HG02763 (cell line): ENCODE measurements at regions not wholly inside any gene's neighbourhood (a gene's known extent, or its start where the extent isn't known, plus 50 kb on each side); places are given as distances from the start of the nearest gene placed in this dataset.
"Not testable (repeated sequence)": the region's sequence is repeated elsewhere in the genome, so short reads cannot be mapped to it uniquely, and the experiment has no call there.

ENCODE experiments used
- ATAC-seq: cut with Tn5 transposase; IDR thresholded peaks from one replicate; pipeline ENCODE4 v1.9.1; 2021; ENCODE audit warnings: mild to moderate bottlenecking, moderate library complexity; ENCODE audit not compliant: unreplicated experiment

DNA sequence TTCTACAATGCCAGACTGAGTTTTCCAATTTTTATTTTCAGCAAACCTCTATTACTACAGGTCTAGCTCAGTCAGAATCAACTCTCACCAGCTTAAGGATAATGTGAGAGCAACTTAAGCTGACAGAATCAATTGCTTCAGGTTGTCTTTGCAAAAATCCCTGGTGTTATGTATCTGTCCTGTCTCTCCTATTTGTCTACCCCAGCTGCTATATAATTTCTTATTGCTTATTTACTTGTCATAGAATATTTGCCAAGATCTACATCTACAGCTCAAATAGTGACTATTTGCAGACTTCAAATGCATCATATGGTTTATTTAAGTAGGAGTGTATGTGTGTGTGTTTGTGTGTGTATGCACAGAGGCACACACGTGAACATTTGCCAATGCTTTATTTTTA is 54.1 kb downstream of the FOXG1 start:
- ATAC-seq: no peak

DNA sequence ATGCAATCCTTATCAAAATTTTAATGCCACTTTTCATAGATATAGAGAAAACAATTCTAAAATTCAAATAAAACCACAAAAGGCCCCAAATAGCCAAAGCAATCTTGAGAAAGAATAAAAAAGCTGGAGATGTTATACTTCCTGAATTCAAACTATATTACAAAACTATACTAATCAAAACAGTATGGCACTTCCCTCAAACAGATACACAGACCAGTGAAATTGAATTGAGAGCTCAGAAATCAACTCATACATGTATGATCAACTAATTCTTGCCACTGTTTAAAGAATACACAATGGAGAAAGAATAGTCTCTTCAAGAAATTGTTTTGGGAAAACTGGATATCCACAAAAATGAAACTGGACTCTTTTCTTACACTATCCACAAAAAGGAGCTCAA is 55.4 kb downstream of the FOXG1 start:
- no peak for ATAC-seq

DNA sequence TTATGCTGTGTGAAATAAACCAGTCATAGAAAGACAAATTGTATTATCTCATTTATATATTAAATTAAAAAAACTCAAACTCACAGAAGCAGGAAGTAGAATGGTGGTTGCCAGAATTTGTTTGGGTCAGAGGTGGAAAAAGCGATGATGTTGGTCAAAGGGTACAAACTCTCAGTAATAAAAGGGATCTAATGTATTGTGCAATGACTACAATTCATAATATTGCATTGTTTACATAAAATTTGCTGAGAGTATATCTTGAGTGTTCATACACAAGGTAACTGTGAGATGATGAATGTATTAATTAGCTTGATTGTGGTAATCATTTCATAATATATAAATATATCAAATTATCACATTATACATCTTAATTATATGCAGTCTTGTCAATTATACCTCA is 56.7 kb downstream of the FOXG1 start:
- no peak for ATAC-seq

DNA sequence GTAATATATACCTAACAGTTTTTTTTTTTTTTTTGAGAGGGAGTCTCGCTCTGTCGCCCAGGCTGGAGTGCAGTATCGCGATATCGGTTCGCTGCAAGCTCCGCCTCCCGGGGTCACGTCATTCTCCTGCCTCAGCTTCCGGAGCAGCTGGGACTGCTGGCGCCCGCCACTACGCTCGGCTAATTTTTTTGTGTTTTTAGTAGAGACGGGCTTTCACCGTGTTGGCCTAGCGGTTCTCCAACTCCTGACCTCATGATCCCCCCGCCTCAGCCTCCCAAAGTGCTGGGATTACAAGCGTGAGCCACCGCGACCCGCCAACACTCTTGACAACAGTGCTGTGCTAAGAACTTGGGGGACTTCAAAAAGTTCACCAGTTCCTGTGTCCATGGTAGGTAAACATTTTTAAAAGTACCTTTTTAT is 63.5 kb downstream of the FOXG1 start:
- ATAC-seq: no peak

DNA sequence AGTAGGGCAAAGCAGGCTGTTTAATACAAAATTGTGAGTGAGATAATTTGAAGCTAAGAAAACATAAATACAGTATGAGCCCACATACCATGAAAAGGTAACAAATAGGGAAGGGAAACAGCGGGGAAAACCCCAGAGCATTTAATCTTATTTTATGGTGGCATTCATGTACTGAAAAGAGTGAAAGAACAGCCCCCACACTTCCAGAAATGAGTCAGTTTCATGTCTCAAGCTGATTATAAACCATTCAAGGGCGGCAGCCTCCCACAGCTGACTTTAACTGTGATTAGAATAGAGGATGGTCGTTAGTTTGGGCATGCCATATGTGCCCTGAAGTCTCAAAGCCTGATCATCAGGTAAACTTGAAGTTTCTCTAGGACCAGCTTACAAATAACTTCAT is 64.5 kb downstream of the FOXG1 start:
- peak; percentile 91 for ATAC-seq

DNA sequence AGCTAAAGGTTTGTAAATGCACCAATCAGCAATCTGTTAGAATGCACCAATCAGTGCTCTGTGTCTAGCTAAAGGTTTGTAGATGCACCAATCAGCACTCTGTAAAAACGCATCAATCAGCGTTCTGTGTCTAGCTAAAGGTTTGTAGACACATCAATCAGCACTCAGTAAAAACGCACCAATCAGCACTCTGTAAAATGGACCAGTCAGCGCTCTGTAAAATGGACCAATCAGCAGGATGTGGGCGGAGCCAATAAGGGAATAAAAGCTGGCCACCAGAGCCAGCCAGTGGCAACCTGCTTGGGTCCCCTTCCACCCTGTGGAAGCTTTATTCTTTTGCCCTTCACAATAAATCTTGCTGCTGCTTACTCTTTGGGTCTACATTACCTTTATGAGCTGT is 76.0 kb downstream of the FOXG1 start:
- ATAC-seq: not testable (repeated sequence)

DNA sequence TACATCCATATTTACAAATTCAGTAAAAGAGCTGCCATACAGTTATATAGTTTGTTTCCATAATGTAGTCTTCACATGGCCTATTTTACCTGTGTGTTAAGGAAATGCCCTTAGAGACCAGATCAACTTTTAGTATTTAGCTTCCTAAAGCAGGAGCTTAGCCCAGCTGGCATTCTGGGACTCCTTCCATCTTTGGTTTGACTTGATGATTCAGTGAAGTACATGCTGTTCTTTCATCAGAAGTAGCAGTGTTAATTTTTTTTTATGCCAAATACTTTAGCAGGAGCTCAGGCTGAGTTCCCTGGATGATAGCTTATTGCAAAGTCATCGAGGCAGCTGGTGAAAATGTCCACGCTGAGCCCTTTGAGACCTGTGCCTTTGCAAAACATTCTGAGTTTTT is 101.0 kb downstream of the FOXG1 start:
- ATAC-seq: no peak

DNA sequence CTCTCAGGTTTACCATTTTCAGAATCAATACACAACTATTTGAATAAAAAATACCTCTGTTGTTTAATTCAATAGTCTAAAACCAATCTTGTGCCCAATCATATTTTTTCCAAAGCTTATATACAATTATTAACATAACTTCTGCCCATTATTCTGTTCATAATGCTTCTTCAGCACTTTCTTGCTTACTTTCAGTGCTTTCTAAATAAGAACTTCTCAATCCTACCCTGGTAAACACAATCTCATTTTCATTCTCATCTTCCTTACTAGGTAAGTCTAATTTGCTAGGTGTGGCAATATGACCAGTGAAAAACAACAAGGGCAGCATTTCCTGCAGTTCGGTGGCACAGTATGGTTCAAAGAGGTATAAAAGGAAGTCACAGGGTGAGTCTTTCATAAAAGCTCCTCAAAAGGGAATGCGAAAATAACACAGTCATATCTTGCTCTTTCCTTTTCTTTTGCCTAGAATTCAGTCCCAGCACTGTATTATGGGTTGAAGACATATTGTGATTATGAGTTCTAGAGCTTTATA is 103.5 kb downstream of the FOXG1 start:
- ATAC-seq: no peak

DNA sequence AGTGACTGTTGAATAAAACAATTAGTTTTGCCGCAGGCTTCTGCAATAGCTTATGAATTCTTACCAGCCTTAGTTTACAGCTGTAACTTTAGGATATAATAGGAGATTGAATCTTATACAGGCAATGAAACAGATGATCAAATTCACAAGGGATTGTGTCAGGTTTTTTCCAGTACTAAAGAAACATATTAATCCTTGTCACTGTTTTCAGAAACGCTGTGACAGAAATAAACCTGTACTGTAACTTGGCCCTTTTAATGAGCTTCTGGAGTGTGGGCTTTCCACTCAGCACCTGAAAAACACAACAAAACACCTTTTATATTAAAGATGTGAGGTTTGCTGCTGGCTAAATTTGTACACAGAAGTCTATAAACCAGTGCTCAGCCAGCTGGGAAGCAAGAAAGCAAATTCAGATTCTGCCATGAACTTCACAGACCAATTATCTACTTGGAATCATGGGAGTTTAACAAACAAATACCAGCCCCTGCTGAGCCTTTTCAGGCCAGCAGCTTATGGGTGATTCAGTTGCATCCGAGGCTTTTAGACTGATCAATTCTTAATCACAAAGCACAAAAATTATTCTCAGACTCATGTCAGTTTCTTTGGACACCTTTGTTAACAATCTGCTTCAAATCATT is 109.5 kb downstream of the FOXG1 start:
- no peak for ATAC-seq

DNA sequence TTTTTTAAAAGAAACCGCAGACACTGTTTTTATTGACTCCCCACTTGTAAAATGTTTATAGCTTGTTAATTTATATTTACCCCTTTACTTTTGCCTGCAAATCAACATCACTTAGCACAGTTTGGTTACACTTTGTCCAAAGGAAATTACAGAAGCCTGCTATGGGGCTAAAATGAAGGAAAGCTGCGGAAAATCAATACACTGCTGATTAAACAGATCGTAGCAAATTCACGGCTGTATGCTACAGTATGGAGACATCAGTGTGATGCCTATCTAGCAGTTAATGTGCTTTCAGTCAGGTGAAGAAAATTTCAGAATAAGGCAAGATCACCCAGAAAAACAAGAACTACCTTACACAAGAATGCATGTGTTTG is 110.0 kb downstream of the FOXG1 start:
- no peak for ATAC-seq

DNA sequence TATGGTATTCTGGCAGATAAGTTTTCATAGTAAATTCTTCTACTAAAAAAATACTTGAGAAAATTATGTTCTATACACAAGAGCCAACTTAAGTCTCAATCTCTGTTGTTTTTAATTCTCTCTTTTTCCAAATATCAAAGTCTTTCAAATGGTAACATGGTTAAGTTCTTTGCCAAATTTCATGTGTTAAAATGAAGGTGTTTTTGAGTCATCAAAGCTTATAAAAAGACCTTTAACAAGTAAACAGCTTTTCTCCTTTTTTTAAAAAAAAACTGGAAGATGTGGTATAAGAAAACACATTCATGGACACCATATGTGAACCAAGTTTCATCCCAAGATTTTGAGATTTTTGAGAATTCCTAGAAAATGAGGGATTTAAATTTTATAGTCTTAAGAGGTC is 111.3 kb downstream of the FOXG1 start:
- no peak for ATAC-seq

DNA sequence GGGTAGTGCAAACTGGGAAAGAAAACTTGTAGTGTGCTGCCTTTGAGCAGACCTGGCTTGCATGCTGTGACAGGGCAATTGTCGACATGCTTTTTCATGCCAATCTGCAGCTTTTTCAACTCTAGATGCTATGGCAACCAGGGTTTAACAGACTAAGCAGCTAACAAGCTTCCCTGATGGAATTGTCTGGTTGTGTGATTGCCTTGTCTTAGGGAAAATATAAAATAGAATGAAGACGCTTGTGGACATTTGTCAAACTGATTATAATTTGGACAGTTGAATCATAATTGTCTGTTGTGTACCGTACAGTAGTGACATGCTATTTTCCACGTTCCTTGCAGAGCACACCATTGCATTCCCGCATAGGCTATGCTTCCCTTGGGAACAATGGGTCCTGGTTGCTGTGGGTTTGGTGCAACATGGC is 113.0 kb downstream of the FOXG1 start:
- no peak for ATAC-seq

DNA sequence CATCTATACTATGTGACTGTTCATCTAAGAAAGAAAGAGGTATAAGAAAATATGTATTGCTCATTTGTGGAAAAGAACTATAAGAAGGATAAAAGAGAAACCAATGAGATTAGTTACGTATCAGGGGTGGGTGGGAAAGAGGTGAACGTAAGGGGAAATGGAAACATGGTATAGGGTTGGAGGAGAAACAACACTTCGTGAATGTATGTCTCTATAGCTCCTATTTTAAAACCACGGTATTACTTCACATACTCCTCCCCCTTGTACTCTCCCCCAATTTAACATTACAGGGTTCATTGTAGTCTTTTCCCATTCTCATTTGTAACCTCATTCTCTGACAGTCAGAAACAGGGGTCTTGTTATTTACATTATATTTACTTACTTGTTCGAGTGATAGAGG is 120.4 kb downstream of the FOXG1 start:
- ATAC-seq: no peak

DNA sequence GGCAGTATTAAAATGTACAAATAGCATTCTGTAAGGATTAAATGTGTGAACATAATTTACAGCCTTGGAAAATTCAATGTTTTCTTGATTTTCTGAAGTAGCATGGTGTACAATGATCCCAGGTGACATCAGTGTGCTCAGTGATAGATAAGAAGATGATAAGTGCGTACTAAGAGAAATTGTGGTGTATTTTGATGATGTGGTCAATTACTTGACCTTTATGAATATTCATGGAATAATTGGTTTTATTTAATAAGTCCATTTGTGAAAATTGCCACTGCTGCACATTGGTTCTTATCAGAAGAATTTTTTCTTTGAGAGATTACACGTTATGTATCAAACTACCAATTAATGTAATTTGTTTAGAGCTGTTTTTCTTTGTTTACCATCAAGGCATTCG is 128.8 kb downstream of the FOXG1 start:
- ATAC-seq: no peak

DNA sequence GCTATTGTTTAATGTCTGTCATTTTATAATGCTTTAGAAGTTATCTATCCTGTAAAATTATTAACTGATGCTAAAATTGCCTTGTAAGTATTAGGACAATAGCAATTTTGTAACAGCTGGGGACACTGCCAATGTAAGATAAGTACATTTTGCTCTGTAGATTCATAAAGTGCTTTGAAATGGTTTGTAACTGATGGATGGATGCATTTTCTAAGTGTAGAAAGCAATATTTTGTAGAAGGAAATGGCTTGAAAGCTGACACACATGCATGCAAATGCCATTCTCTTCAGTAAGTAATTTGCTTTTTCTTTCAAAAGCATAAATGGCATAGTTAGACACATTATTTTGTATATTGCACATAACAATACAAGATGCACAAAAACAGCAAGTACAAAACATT is 129.8 kb downstream of the FOXG1 start:
- ATAC-seq: no peak

DNA sequence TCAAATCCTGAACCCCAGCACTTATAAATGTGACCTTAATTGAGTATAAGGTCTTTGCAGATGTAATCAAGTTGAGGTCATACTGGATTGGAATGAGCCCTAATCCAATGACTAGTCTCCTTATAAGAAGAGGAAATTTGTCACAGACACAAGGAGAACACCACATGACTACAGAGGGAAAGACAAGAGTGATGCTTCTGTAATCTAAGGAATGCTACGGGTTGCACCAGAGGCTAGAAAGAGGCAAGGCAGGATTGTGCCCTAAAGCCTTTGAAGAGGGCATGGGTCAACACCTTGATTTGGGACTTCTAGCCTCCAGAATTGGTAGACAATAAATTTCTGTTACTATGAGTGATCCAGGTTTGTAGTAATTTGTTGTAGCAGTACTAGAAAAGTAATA is 135.0 kb downstream of the FOXG1 start:
- ATAC-seq: no peak

DNA sequence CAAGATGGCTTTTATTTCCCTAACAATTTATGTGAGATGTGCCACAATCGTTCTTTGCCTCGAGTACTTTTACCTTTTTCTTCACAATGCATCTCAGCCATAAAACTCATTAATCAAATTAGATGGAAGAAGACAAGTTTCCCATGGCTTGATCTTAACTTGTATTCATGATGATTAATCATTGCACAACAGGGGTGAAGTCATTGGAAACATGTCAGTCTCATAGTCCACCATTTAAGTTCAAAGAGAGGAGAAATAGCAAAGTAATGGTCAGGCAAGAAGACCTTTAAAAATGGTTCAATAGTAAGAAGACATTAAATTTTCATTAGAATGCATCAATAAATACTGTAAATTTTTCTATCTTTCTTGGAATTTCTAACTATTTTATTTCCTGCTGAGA is 136.3 kb downstream of the FOXG1 start:
- ATAC-seq: no peak

DNA sequence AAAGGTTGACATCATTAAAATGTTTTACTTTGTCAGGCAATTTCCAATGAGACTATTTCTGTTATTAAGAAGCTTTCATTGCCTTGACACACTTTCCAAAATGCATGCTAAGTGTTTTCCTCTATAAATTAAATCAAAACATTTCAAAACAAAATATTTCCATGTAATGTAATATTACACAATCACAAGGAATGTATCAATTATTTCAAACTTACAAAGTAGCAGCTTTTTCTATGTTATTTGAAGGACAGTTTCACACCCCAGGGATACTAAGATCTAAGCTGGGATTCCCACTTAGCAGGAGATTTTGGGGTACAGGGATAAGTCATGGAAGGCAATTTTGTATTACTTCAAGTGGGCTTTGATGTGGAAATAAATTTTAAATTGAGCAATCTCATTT is 144.9 kb downstream of the FOXG1 start:
- ATAC-seq: no peak

DNA sequence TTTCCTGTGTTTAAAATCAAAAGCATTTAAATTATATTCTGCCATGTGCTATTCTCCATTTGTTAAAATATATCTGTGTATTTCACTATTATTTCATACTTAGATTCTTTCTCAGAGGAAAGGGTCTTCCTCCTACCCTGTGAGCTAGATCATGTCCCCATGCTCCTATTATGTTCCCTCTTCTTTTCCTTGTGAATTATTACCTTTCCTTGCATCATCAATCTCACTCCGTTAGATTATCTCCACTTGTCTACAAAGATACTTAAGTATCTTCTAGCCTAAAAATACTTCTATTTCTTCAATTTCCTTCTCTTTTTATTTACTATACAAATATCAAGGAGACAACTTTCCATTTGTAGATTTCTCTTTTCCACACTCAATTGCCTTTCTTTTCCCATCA is 146.5 kb downstream of the FOXG1 start:
- ATAC-seq: no peak

DNA sequence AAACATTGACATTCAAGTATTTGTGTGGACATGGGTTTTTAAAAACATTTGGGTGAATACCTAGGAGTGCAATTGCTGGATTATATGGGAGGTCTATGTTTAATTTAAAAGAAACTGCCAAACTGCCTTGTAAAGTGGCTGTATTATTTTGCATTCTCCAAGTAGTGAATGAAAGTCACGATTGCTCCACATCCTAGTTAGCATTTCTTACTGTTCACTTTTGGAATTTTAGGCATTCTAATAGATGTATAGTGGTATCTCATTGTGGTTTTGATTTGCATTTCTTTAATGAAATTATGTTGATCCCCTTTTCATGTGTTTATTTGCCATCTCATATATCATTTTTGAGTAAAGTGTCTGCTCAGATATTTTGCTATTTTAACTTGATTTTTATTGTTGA is 159.5 kb downstream of the FOXG1 start:
- ATAC-seq: no peak

DNA sequence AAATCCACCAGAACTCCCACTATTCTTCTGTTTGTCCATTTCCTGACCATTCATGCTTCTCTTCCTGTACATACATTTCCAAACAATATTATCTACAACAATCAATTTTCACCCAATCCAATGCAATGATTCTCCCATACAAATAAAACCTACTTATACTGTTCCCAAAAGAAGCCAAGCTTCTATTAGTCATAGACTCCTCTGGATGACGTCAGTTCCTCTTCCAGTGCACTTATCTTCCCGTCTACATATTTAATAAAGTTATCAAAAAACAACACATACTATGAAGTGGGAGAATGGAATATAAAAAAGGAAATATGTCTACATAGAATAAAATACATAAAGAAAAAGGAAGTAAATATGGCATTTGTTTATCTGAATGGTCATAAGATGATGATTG is 165.4 kb downstream of the FOXG1 start:
- ATAC-seq: no peak

DNA sequence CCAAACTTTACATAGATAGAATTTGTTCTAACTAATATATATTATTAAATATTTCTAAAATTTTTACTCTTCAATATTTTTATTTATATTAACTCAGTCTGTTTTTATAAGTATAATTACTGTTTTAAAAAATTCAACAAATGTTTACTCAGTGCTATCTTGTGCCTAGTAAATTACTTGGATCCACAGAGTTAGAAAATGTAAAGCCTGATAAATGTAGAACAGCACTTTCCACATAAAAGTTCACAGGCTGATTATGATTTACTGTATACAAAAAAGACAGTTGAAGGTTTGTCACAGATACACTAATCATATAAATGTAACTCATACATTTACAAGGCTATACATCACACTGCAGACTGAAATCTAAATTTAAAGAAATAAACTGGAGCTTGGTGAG is 170.0 kb downstream of the FOXG1 start:
- ATAC-seq: no peak

DNA sequence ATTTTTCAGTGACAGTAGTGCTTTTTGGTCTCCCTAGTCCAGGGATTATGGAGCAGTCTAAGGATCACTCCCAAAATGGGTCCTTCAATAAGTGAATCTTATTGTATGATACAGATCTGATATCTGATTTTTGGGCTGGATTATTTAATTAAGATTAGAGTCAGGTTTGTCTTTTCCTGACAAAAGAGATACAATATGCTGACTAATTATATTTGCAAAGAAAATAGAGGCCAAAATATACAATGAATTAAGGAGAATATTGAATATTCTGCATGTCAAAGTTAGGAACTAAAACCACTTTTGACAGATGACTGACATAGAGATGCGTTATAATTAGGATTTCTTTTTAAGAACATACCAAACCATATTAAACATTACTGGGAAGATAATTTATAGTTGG is 175.2 kb downstream of the FOXG1 start:
- ATAC-seq: no peak
